Amniotic epithelial cell (primary cell): ENCODE measurements at regions not wholly inside any gene's neighbourhood (a gene's known extent, or its start where the extent isn't known, plus 50 kb on each side); places are given as distances from the start of the nearest gene placed in this dataset.

Source experiments
- DNase-seq: peaks from one replicate; pipeline ENCODE4 v3.0.0-alpha.2; 2010; ENCODE audit warnings: low read depth

DNA sequence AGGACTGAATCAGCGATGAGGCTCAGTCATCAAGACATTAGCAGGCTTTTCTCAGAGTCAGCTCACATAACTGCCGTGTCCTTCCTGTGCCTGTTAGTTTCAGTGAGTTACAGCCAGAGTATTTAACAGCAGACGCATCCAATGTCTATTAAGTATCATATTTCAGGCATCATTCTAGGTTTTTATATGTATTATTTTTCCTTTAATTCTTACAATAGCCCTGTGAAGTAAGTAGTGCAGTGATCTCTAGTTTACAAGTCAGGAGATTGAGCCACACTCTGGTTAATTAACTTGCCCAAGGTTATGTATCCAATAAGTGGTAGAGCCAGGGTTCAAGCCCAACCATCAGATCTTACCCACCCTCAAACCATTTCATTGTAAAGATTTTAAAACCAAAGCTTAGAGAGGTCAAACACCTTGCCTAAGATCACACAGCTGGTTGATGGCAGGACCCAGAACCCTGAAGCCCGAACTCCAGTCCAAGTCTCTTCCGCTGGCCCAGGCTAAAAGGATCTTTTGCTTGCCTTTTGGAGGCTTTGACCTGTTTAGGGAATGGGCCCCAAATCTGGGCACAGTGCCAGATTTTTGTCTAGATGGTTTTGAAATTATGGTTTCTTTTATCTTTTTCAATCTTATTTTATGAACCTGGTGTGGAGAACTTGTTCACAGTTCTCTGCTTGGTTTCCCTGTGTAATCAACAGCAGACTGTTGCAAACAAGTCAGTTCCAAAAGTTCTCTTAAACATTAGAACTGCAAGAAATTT is 261.2 kb upstream of the CLINT1 start:
- DNase-seq, result peak; percentile 86

GRCh38 chr5:158117467-158118160 is 258.7 kb upstream of the CLINT1 start:
- DNase-seq, result peak; percentile 54

DNA sequence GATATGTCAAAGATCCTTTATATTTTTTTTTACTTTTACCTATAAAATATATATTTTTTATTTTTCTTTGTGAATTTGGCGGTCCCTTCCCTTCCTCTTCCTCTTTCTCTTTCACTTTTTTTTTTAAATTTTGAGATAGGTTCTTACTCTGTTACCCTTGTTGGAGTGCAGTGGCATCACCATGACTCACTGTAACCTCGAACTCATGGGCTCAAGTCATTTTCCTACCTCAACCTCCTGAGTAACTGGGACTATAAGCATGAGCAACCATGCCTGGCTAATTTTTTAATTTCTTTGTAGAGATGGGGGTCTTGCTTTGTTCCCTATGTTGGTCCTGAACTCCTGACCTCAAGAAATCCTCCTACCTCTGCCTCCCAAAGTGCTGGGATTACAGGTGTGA is 258.0 kb upstream of the CLINT1 start:
- no peak for DNase-seq

DNA sequence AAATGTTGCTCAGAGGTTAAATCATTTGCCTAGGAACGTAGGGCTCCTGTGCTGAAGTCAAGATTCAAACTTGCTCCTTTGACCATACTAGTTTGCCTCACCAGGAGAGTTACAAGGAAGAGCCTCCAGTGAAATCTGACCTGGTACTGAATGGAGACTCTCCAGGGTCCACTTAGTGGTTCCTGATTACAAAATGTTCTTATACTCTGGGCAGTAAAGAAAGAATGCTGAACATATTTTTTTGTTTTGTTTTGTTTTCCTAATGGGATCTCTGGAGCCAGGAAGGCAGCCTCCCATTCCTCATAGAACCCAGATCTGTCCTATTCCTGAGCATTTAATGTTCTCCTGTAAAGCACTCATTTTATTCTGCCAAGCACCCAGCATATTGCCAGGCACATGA is 256.5 kb upstream of the CLINT1 start:
- DNase-seq, result no peak

DNA sequence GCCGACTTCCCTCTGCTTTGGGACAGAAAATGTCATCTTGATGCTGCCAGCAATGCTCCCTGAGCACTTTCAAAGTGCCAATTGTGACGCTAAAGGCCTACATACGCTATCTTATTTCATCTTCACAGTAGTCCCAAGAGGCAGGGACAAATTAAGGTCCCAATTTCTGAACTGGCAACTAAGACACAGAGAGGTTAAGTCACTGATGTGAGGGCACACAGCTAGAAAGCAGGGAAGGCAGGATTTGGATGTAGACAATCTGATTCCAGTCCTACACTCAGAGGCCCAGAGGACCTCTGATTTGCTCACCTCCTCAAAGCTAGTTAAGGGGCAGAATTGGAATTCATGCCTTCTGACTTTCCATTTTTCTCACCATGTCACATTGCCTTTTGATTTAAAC is 249.2 kb upstream of the CLINT1 start:
- DNase-seq, result no peak

DNA sequence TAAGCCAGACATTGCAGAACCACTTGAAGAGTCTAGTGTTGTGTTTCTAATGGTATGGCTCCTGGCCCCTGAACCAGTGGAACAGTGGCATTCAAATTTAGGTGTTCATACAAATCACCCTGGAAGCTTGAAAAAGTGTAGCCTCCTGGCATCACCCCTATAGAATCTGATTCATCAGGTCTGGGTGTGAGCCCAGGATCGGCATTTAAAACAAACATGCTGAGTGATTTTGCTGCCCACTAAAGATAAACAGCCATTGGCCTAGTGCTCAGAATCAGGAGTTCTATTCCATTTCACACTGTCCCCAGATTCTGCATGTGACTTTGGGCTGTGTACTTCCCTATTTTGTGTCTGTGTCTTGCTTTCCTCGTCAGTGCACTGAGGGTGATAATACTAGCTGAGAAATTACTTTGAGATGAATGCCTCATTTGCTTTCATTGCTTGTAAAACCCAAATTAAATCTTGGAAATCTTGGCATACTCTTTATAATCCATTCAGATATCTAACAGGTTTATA is 241.5 kb upstream of the CLINT1 start:
- DNase-seq, result no peak

- no peak for DNase-seq
These were observed 240.7 kb upstream of the CLINT1 start for GRCh38 chr5:158099571-158100105.

DNA sequence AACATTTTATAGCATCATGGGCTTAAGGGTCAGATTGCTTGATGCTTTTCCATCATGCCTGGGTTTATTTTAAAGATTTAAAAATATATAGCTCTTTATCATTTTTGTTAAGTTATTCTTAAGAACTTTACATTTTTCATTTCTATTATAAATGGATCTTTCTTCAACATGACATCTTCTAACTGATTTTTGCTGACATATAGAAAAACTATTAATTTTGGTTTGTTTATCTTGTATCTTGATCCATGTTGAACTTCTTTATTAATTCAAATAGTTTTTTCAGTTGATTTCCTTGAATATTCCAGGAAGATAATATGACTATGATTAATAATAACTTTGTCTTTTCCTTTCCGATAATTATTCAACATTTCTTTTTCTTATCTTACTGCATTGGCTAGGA is 237.9 kb upstream of the CLINT1 start:
- DNase-seq, result no peak

GRCh38 chr5:158086856-158087255 is 227.9 kb upstream of the CLINT1 start:
- no peak for DNase-seq

- DNase-seq, result no peak
These were observed 225.3 kb upstream of the CLINT1 start for GRCh38 chr5:158084292-158084691.

DNA sequence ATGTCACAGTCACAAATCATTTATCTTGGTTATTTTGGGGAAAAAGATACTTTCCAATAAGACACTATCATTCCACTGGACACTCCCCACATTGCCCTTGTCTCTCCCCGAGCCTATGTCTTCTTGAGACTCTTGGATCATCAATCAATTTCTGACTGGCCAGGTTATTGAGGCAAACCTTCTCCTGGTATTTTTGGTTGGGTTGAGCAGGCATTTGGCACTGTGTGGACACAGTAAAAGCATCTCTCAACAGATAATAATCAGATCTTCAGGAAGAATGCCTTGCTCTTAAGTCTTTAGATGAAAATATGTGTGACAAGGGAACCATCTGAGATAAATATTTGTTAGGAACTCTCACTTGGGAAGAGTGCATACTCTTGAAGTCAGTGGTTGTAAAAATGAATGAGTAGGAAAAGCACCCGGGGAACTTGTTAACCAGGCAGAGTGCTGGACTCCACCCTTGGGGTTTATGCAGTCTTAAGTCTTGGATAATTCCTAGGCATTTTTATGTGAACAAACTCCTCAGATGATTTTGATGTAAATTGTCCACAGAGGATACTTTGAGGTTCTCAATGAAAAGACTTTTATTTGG is 223.8 kb upstream of the CLINT1 start:
- no peak for DNase-seq

DNA sequence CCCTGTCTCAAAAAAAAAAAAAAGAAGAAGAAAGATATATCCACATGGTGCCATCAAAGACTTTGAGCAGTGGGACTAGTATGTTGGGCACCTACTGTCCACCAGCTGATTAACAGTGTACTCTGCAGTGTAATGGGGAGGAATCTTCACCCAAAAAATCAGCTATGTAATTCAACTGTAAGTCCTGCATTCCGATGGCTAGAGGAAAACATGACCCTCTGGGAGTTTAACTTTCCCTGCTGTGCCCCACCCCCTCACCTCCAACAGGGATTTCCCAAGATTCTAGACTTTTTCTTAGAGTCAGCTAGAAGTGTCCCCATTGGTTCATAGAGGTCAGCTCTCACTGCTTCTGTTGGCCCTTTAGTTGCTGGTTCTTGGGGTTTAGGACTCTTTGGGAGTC is 221.2 kb upstream of the CLINT1 start:
- no peak for DNase-seq

DNA sequence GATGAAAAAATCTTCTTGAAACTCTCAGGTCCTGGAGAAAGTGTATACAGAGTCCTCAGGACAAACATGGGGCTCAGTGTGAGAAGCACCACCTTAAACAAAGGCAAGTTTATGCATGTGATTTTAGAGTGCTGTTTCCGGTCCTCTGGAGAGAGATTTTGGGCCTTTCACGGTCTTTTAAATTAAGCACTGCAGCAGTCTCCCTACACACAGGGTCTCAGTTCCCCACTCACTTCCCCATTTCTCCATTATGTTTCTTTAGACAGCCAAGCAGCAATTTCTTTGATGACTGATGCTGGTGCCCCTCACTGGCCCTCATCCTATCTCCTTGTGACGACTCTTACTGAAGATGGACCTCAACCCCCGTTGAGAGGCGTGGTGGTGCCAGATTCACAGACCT is 220.2 kb upstream of the CLINT1 start:
- no peak for DNase-seq

DNA sequence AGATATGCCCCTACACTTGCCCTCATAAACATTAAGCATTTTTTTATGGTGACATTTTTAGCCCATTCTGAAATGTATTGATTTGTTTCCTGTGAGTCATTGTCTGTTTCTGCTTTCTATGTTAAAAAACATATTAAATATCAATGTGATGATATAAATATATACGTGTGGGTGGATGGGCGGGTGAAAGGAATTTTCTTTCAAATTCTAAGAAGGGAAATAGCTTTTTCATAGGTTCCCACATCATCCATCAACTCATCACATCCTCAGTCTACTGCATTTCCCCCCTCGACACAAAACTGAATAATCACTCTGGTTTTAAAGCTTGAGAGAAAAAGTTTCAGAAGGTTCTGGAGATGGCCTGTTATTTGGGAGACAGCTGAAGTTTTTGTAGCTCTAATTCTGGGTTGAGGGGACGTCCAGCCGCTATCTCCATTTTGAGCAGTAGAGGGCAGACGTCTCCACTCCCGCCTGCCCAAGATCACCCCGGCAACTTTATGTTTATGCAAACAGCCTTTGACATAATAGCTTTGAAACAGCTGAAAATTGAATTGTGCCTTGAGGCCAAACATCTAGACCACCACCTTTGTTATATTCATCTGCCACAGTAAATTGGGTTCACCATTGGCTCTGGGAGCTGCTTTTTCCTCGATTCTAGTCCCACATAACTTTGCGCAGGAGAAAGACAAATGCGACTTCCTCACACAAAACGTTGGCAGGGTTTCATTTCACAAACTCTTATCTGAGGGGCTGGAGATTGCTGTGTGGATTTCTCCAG is 216.2 kb upstream of the CLINT1 start:
- DNase-seq, result peak; percentile 47

DNA sequence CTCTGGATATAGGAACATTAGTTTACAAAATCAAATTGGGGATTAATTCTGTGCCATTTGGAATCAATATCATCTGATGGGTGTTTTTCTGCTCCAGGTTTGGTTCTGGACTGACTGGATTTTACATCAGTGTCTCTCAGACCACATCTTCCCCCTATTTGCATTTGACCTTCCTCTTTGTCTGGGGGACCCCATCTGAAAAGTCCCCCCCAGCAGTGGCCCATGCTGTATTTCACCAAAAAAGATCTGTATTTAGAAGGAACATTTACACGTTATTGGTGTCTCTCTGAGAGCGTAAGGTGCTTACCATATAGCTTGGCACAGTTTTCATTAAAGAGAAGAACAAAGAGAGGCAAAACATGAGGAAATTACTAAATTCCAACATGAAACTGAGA is 215.6 kb upstream of the CLINT1 start:
- no peak for DNase-seq

DNA sequence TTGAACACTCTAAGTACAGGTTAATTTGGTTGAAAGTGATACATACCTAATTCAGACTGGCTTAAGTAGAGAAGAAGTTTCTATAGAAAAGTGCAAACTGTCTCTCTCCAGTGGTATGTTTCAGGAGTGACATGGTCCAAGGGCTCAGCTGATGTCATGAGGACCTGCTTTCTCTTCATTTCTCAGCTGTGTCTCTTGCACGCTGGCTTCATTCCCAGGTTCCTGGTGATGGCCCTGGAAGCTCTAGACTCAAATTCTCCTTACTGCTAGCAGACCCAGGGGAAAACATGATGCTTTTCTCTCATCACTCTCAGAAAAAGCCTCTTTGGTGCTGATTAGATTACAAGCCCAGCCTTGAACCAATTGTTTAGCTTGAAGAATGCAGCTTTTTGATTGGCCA is 211.9 kb upstream of the CLINT1 start:
- no peak for DNase-seq

DNA sequence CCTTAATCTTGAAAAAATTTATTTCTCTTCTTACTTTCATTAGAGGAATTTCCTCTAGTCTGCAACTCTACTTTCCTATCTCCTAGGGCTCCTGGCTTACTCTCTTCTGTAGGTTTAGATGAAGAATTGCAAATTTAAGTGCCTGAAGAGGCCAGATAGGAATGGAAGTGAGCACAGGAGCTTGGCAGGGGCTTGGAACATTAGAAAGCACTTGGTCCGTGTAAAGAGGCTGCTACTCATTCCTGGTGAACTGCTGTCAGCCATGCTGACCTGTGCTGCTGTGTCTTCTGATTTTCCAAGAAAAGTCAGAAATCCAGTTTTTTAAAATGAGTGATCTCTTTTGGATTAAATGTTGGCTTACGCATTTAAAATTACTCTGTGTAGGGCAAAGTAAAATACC is 210.9 kb upstream of the CLINT1 start:
- no peak for DNase-seq

- DNase-seq, result no peak
These were observed 210.0 kb upstream of the CLINT1 start for GRCh38 chr5:158068964-158069363.

DNA sequence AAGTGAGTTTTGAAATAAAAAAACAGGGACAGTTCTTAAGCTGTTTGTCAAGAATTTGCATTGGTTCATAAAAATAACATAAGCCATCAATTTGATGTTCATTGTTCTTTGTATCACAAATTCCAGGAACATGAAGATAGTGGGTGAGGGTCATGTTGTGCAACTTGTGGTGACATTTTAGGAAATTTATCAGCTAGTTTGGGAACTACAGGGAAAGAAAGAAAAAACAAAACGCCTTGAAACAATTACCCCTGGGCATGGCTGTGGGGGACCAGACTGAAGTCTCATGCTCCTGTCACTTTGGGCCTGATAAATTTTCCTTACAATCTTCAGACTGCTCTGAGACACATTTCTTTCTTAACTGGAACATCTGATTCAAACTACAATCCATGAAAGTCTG is 207.1 kb upstream of the CLINT1 start:
- DNase-seq, result no peak

DNA sequence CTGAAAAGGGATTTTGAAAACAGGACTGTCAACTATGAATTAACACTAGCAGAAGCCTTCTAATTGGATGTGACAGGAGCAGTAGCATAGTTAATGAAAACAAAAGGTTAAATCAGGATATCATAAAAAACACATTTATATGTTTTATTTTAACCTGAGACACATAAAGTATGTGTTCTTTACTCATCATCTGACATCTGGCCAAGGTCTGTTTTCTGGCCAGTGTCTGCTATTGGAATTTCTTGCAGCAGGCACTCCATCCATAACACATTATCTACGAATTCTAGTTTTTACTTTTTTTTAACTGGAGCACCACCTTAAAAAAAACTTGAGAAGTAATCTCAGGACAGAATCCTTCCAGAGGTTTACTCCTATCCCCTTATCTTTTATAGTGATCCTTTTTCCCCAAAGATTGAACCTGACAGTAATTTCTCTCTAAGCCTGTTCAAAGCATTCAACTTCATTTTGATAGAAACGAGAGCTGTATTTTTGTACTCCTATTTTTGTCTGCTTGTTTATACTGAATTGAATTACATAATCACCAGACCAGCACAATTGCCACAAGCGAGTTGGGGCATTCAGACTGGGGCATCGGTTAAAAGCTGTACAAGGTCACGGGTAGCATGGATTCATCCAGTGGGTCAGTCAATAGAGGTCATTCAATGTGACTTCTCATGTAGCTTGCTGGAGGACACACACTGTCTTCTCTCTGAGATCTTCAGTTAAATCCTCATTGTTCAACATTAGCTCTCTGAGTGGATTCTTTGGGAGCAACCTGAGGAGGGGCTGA is 205.6 kb upstream of the CLINT1 start:
- no peak for DNase-seq

GRCh38 chr5:158063052-158063451 is 204.1 kb upstream of the CLINT1 start:
- DNase-seq, result no peak
